Fibroblast of gingiva (primary cell): ENCODE measurements at regions not wholly inside any gene's neighbourhood (a gene's known extent, or its start where the extent isn't known, plus 50 kb on each side); places are given as distances from the start of the nearest gene placed in this dataset.
"Not testable (repeated sequence)": the region's sequence is repeated elsewhere in the genome, so short reads cannot be mapped to it uniquely, and the experiment has no call there.

ENCODE experiments used
- DNase-seq: peaks from one replicate; pipeline ENCODE4 v3.0.0-alpha.2; 2011; ENCODE audit warnings: low read depth

DNA sequence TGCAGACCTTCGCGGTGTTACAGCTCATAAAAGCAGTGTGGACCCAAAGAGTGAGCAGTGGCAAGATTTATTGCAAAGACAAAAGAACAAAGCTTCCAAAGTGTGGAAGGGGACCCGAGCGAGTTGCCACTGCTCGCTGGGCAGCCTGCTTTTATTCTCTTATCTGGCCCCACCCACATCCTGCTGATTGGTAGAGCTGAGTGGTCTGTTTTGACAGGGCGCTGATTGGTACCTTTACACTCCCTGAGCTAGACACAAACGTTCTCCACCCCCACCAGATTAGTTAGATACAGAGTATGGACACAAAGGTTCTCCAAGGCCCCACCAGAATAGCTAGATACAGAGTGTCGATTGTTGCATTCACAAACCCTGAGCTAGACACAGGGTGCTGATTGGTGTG, 156.2 kb upstream of the GIMD1 start:
- DNase-seq = not testable (repeated sequence)

DNA sequence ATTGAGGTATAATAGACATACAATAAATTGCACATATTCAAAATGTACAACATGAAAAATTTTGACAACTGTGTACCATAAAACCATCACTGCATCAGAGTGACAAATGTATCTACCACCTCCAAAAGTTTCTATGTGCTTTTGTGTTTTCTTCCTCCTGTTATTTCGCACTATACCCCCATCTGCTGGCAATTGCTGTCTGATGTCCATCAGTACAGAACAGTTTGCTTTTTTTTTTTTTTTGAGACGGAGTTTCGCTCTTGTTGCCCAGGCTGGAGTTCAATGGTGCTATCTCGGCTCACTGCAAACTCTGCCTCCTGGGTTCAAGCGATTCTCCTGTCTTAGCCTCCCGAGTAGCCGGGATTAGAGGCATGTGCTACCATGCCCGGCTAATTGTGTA, 154.3 kb upstream of the GIMD1 start:
- no peak for DNase-seq

DNA sequence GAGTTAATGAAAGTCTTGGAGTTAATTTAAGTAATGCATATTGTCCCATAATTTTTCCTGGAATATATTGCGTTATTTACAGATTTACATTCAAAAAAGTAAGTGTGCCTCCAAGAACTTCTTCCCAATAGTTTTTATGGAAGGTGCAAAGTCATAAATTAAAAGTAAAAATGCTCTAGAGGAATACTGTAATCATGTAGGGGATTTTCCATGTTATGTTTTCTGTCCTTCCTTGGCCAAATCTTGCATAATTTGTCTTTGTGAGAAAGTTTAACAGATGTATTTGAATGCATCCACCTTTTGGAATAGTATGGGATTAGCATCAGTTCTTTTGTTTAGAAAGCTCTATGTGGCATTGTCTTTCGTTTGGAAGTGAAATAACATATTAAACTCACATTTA, 144.1 kb upstream of the GIMD1 start:
- DNase-seq = no peak

DNA sequence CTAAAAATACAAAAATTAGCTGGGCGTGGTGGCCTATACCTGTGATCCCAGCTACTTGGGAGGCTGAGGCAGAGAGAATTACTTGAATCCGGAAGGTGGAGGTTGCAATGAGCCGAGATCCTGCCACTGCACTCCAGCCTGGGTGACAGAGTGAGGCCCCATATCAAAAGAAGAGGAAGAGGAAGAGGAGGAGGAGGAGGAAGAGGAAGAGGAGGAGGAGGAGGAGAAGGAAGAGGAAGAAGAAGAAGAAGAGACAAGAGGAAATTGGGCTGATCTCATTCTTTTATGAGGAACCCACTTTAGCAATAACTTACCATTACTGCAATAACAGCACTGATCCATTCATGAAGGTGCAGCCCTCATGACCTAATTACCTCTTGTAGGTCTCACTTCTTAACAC, 138.9 kb upstream of the GIMD1 start:
- DNase-seq = no peak

DNA sequence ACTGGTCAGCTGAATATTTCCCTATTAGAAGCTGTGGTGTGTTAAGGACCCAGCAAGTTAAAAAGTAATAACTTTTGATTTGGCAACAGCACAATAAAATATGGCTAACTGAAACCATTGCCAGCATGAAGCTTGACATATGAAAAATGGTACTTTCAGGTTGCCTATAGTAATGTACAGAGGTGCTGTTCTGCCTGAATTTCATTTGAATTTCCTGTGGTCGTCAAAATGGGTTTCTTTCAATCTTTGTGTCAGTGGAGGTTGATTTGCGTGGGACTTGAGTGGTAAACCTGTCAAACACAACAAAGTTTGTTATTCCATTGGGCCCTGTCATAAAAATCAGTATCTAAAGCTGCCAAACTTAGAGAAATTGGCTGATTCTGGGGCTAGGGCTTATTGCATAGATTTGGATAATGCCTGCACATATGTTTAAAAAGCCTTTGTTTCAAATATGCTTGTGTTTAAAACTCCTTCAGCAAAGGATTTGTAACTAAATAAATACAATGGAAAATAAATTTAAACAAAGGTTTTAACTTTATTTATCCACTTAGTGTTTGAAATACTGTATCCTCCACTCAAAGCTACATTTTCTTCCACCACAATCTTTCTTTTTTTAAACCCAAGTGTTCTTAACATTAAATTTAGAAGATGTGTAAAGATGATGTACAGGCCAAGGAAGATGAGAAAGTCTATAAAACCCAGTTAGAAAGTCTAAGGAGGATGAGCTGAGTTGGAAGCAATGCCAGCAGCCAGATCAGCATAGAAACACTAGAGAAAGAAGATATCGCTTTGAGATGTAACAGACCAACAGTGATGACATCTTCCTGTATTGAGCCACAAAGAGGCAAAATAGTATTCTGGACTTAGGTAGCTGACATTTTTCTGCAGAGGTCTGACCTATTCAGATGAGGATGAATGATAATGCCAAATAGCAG, 134.8 kb upstream of the GIMD1 start:
- no peak for DNase-seq

DNA sequence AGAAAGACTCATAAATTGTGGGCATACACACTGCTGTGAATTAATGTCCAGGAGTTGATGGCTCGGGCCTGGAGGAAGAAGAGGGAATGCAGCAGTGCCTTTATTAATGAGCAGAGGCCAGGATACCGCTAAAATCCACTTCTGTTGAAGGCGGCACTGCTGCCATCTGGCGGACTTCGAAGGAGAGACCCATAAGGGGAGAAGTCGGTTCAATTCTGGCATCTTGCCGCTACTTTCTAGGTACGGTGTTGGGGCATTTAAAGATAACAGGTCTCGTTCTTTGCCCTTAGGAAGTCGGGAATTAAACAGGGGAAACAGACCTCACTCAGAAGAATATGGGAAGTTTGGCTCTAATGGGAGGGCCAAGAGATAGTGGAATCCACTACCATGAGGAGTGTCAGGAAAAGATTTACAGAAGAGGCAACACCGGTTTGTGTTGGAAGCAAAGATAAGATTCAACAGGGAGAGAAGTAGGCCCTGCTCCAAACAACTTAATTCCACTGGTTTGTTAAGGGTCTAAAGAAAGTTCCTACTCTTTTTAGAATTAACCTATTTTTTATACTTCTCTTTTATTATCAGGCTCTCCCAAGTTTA, 133.6 kb upstream of the GIMD1 start:
- DNase-seq = peak; percentile 30

DNA sequence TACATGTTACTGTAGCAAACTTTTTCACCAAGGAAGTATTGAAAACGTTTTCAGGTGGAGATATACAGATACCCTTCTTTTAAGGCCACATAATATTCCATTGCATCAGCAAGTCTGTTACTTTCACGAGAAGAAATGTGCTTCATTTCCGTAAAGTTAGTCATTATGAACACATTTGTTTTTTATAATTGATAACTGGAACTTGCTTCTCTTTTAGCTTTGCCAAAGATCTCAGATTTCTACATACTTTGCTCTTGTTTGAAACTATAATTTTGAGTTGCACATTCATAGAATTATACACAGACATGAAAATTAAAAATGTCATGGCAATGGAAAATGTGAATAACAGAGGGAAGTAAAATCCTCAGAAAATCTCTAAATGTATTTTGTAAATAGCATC, 128.7 kb upstream of the GIMD1 start:
- peak; percentile 53 for DNase-seq

DNA sequence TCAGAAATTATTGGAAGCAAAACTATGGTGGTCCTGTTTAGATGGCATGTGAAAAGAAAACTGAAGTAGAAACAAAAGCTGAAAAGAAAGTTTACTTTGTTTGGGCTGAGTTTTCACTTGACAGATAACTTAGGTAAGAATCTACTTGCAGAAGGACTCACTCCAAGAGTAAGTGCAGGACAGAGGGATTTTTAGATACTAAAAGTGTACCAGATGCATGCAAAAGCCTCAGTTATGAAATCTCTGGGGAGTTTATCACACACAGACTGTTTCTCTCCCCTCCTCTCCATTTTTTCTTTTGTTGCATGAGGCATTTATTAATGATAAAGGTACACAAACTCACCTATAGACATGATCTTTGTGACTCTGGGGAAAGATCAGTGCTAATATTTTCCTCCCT, 127.5 kb upstream of the GIMD1 start:
- DNase-seq = no peak

DNA sequence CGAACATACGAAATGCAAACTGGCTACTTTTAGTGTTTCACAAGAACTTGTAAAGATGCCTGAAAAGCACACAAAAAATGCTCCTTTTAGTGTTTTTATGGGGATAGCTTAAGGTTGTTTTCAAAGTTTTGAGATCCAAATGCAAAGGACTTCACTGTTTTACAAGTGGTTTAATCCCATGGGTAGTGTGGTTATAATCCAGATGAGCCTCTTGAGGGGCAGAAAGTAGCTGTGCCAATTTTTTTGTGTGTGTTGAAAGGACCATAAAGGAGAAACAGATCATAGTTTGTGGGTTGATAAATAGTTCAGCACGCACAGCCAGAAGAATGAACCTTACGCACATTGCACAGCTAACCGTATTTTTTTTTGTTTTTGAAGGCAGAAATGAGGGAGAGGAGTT, 126.9 kb upstream of the GIMD1 start:
- peak; percentile 65 for DNase-seq

DNA sequence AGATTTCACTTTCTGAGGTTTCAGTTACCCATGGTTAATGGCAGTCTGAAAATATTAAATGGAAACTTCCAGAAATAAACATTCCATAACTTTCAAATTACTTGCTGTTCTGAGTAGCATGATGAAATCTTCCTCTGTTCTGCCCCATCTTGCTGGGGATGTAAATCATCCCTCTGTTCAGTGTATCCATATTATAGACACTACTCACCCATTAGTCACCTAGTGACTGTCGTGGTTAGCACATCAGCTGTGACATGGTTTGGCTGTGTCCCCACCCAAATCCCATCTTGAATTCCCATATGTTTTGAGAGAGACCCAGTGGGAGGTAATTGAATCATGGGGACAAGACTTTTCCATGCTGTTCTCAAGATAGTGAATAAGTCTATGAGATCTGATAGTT, 125.5 kb upstream of the GIMD1 start:
- DNase-seq = peak; percentile 42

DNA sequence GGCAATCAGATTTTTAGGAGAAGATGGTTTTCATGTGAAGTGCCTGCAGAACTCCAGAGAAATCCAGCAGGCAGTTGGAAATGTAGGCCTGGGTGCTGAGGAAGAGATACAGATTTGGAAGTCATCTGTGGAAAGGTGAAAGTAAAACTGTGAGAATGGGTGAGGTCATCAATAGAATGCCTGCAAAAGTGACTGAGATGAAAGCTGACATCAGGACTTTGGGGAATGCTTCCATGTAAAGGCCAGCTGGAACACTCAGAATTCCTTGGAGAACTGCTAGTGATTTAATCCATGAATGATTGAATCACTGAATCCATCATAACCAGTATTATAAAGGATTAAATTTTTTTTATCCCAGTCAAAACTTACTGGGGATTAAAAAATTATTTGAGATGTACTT, 124.5 kb upstream of the GIMD1 start:
- DNase-seq = no peak

DNA sequence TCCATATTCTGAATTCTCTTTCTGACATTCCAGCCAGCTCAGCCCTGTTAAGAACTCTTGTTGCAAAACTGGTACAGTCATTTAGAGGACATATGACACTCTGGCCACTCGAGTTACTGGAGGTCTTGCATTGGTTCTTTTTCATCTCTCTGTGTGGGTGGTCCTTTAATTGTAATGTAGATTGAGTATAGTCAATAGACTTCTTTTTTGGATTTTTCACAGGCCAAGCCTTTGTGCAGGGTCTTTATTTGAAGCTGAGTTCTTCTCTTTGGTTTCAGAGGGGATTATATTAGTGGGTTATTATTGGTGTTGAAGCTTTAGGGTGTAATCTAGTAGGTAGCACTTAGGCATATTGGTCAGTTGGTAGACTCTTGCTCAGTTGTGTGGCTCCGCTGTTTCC, 118.0 kb upstream of the GIMD1 start:
- no peak for DNase-seq

DNA sequence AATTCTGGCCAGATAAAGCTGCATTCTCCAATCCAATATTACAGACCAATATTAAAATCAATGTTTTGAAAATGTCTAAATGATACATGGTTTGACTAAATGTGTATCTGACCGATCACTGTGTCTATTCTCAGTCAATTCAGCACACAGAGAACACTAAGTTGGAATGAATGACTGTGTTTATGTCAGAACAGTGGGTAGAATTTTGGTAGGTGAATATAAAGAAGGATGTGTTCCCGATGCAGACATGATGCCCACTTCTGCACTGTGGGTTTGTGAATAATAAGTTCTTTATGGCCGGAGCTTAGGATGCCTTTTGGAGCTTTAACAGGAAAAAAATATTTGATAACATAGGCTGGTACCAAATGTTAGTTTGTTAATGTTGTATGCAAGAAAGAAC, 113.2 kb upstream of the GIMD1 start:
- DNase-seq = no peak

DNA sequence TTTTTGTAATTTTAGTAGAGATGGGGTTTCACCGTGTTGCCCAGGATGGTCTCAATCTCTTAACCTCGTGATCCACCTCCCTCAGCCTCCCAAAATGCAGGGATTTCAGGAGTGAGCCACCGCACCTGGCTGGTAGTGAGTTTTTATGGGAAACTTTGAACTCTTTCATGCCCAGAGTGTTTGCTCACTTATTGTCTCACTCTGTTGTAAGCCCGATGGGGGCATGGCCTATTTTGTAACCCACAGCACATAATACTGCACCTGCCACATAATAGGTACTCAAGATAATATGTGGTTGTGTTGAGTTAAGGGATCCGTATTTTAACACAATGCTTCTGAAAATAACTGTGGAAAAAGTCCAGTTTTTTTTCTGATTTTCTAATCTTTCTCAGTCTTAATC, 109.6 kb upstream of the GIMD1 start:
- no peak for DNase-seq

DNA sequence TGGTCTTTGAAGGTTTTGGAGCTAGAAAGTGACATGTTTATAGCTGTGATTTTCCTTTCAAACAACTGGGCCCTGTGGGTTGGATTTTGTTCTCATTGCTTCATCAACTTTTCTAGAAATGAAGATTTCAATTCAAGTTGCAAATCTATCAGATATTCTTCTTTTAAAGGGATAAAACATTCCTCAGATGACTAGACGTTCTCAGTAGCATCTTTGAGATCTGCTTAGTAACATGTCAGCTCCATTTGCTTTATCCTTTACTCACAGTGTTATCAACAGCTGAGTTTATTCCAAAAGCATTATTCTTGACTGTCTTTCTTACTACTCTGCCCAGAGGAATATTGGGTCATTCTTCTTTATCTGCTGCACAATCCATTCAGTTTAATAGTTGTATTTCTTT, 108.2 kb upstream of the GIMD1 start:
- DNase-seq = no peak

DNA sequence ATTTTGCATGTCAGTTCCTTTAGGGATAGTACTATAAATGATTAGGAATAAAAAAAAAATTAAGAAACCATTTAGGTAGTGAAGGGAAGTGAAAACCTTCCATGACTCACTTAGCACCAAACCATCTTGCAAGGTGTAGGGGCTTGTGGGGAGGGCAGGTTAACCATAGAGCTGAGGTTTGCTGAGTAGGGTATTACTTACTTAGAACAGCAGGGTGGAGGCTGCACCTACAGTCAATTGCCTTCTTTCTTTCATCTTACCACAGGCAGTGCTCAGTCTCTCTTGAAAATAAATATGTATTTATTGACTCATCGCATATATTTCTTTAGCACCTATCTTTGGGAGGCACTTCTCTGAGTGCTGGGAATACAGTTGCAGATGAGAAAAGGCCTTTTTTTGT, 104.9 kb upstream of the GIMD1 start:
- DNase-seq = no peak

DNA sequence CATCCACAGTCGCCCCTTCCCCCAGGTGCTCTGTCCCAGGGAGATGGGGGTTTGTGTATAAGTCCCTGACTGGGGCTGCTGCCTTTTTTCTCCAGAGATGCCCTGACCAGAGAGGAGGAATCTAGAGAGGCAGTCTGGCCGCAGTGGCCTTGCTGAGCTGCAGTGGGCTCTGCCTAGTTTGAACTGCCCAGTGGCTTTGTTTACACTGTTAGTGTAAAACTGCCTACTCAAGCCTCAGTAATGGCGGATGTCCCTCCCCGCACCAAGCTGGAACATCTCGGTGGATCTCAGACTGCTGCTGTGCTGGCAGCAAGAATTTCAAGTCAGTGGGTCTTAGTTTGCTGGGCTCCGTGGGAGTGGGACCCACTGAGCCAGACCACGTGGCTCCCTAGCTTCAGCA, 102.6 kb upstream of the GIMD1 start:
- DNase-seq = no peak

DNA sequence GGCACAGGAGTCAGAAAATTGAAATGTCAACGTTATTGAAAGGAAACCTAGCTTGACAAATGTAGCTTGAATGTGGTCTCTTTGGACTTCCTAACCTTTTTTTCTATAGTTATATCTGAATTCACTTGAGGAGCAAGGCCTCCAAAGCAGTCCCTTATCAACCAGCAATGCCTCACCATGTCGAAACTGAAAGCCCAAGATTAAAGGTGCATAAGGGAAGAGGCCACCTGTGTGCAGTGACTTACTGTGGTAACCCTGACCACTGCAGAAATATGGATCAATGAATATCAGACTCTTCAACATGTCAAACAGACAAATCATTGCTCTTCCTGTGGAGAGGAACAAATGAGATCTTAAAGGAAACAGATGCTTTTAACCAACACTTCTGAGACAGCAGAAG, 95.0 kb upstream of the GIMD1 start:
- DNase-seq = no peak

DNA sequence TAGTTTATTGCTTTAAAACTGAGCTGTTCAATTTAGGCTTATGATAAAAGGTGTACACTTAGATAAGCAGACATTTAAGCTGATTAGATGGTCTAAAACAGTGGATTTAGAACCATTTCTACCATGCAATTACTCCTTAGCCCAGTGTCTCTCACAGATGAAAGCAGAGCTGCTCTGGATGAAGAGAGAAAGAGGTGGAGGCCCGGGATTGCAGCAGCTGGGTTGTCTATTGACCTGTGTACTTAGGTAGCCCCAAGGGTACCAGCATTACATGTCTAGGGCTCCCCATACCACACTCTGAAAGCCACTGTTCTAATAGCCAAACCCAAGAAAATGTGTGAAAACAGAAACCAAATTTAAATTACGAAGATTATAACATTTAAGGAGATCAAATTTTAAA, 86.0 kb upstream of the GIMD1 start:
- no peak for DNase-seq

DNA sequence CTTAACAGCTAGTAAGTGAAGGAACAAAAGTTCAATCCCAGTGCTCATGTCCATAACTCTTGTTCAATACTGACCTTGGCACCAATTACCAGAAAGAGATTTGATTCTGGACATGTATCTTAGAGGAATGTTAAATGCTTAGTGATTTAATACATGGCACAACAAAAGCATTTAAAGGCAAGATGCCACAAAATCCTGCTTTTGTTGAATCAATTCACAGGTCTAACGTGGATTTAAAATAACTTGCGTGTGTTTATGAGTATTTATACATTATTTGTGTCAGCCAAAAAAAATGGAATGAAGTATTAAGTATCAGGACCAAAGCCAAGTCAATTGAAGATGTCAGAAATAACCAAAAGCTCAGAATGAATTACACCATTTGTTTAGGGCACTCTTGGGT, 85.4 kb upstream of the GIMD1 start:
- no peak for DNase-seq

DNA sequence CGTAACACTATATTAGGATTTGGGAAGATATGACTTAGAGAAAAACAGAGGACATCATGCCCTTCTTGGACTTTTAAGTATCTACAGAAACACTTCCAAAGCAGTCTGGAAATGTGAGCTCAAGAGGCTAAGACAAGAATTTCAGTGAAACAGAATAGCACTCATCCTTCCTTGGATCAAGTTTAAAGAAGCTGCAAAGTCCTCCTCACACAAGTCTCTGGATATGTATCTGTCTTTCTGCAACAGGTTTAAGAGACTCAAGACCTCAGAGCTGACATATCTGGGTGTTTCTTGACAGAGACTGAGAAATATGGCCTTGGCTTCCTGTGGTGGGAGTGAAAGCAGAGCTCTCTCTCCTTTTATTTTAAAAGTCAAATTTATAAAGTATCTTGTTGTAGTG, 82.5 kb upstream of the GIMD1 start:
- no peak for DNase-seq

DNA sequence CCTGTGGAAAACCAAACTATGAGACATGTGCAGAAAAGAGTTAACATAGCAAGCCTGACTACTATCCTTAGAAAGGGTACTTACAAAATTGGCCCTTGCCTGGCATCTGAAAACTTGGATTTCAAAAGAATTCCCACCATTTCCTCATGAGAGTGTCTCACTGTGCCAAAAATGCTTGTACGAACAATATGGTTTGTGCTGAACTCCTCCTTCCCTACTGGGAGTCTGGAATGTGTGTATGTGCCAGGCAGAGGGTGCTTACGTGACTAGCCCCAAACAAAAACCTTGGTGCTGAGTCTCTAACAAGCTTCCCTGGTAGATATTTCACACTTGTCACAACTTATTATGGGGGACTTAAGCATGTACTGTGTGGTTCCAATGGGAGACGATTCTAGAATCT, 81.7 kb upstream of the GIMD1 start:
- peak; percentile 10 for DNase-seq

DNA sequence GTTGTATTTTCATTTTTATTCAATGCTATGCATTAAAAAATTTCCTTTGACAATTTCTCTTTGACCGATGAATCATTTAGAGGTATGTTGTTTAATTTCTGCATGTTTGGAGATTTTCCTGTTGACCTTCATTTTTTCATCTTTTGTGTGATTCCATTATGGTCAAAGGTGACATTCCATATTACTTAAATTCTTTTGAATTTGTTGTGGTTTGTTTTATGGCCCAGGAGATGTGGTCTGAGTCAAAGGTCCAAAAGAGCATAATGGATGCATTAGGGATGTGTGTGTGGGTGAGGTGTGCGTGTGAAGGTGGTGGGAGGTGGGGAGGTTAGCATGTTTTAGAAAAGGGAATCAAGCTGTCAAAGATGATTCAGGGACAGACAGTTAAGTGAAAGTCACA, 76.0 kb upstream of the GIMD1 start:
- DNase-seq = peak; percentile 3

DNA sequence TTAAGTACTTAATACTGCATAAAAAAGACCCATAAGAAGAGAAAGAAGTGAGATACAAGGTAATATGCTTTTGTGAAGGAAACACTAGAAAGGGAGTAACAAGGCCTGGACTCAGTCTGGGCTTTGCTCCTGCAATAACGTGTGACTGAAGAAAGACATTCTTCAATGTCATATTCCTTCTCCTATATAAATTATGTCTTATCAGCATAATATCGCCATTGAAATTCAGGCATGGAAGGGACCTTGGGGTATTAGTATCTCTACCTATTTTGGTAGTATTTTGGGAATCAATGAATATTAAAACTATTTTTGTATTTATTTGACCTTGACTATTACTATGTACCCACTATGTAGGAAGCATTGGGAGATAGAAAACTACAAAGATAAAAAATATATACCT, 62.2 kb upstream of the GIMD1 start:
- DNase-seq = no peak
